ENCODE measurements at regions not wholly inside any gene's neighbourhood (a gene's known extent, or its start where the extent isn't known, plus 50 kb on each side); places are given as distances from the start of the nearest gene placed in this dataset.

GRCh38 chr15:95957861-95958260 lies 372.6 kb upstream of the NR2F2 start:
- DNase-seq: no peak

- DNase-seq: no peak
Observed at GRCh38 chr15:95958382-95958781, 372.1 kb upstream of the NR2F2 start.

- no peak for DNase-seq
Observed at GRCh38 chr15:95968856-95969255, 361.6 kb upstream of the NR2F2 start.

GRCh38 chr15:95970326-95970725 lies 360.2 kb upstream of the NR2F2 start:
- DNase-seq: no peak

- no peak for DNase-seq
Observed at GRCh38 chr15:95972041-95972553, 358.4 kb upstream of the NR2F2 start.

DNA sequence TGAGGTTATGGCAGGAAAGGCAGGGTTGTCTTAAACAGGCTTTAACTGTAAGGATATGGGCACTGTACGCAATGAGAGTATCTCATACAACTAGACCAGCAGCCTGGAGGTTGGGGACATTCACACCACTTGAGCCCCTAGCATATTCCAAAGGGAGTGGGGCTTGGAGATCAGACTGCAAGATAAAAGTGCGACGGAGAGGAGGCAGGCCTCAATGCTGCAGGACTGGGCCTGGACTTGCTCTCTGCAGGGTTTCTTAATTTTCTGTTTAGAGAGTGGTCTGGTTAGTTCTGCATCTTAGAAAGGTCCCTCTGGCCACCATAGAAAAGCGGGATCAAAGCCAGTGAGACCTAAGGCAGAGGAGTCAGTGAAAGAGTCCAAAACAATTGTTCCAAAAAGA lies 357.7 kb upstream of the NR2F2 start:
- no peak for DNase-seq

DNA sequence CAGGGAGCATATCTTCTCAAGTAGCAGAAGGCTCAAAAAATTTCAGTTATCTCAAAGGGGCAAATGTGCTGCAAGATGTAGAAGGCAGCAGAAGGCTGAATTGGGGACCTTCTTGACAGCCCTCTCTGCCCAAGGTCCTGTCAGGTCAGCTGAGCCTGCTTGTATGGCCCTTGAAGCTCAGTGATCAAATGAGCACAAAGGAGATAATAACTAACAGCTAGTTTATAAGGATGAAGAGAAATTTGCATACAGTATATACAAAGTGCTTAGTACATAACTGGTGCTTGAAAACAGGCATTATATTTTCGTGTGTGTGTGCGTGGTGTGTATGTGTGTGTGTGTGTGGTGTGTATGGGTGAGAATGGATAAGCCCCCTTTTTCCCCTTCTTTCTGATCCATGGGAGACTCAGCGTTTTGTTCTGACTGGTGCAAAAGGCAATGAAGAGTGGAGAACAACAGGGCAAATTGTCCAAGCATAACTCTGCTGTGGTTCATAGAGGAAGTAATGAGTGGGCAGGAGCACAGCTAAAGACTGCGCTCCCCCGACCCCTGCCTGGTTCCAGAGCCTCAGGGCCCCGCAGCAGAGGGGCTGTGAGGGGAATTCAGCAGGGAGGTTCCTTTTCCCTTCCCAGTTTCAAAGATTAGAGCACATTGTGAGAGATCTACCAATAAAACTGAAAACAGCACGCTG lies 356.8 kb upstream of the NR2F2 start:
- DNase-seq: no peak

GRCh38 chr15:95975212-95975611 lies 355.3 kb upstream of the NR2F2 start:
- no peak for DNase-seq

- no peak for DNase-seq
Observed at GRCh38 chr15:95979286-95979685, 351.2 kb upstream of the NR2F2 start.

- DNase-seq: no peak
Observed at GRCh38 chr15:95981209-95981608, 349.3 kb upstream of the NR2F2 start.

DNA sequence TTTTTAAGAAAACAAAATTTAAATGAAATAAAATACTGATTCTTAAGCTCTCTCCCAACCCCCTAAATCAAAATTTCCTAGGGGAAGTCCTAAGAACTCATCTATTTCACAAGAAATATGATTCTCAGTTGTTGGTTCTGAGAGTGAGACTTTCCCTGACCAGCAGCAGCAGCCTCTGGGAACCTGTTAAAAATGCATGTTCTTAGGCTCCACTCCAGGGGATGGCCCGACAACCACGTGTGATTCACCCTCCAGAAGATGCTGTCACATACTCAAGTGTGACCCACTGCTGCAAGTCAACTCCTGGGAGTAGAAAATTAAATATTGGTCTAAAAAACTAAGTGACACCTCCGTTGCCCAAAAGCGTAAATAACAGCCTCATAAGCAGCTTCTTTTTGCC lies 343.2 kb upstream of the NR2F2 start:
- no peak for DNase-seq

DNA sequence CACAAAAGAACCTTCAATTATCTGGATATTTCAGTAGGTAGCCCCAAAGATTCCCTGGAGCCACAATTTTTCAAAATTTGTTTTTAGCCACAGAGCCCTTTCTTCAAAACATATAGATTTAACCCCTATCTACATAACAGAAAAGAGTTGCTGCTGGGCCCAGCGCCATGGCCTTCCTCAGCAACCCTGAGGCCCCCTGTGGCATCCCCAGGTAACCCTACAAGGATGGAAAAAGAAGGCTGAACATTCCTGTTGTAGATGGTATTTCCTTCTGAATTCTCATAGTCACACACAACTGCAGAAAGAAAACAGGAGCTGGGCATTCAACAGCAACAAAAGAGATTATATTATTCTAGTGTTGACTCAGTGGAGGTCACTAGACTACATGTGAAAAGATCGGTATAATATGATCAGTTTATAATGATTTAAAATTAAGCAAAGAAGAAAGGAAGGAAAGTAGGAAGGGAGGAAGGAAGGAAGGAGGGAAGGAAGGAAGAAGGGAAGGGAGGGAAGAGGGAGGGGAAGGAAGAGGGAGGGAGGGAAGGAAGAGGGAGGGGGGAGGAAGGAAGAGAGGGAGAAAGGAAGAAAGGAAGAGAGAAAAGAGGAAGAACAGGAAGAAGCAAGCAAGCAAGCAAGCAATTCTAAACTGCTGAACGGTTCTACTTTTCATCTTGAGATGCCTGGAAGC lies 342.5 kb upstream of the NR2F2 start:
- DNase-seq: no peak

GRCh38 chr15:95988574-95988887 lies 342.0 kb upstream of the NR2F2 start:
- DNase-seq: no peak

DNA sequence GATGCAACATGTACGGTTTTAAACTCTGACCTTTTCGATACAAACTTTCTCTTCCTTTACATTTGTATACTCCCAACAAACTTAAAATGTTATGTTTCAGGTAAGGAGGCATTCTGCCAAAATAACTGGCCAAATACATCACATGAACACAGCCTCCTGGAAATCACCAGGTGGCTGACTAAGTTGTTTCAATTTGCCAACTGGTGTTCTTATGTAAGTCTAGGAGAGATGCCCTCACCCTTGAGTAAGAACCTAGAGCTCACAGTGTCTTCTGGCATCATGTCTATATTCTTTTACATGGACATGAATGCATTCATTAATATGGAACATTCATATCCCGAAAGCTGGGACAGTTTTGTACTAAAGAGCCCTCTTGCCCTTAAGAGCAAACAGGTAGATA lies 341.1 kb upstream of the NR2F2 start:
- no peak for DNase-seq

DNA sequence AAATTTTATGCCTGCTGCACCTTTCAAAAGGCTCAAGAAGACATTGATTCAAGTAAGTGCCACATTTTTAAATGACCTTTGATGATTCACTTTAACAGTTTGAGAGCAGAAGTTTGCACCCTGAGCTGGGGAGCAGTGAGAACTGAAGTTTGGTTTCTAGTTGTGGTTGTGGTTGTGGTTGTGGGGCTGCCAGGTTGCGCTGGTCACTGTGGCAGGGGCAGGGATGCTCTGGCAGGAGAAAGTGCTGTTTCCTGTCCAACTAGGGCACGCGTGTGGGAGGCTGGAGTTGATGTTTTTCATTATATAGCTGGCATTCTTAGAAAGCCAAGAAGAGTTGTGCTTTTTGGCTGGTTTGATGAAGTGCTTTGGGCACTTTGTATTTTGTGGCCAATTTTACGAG lies 339.7 kb upstream of the NR2F2 start:
- DNase-seq: no peak

GRCh38 chr15:95994418-95994817 lies 336.1 kb upstream of the NR2F2 start:
- no peak for DNase-seq

GRCh38 chr15:95995375-95996168 lies 334.9 kb upstream of the NR2F2 start:
- DNase-seq: no peak

- DNase-seq: no peak
Observed at GRCh38 chr15:95996494-95996893, 334.0 kb upstream of the NR2F2 start.

DNA sequence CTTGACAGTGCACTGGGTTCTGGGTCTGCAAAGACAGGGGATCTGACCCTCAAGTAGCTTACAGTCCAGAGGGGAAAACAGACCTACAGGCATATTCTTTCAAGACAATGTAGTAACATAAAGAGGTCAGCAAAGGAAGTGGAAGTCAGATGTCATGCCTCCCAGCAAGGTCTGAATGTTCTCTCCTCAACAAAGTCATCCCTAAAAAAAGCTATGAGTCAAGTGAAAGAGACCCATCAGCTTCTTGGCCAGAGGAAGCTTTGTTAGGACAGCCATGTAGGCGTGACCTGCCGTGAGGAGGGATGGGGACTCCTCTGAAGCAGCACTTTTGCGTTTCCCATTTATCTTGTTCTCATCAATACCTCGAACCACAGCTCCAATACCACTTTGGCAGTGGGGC lies 331.6 kb upstream of the NR2F2 start:
- DNase-seq: no peak

DNA sequence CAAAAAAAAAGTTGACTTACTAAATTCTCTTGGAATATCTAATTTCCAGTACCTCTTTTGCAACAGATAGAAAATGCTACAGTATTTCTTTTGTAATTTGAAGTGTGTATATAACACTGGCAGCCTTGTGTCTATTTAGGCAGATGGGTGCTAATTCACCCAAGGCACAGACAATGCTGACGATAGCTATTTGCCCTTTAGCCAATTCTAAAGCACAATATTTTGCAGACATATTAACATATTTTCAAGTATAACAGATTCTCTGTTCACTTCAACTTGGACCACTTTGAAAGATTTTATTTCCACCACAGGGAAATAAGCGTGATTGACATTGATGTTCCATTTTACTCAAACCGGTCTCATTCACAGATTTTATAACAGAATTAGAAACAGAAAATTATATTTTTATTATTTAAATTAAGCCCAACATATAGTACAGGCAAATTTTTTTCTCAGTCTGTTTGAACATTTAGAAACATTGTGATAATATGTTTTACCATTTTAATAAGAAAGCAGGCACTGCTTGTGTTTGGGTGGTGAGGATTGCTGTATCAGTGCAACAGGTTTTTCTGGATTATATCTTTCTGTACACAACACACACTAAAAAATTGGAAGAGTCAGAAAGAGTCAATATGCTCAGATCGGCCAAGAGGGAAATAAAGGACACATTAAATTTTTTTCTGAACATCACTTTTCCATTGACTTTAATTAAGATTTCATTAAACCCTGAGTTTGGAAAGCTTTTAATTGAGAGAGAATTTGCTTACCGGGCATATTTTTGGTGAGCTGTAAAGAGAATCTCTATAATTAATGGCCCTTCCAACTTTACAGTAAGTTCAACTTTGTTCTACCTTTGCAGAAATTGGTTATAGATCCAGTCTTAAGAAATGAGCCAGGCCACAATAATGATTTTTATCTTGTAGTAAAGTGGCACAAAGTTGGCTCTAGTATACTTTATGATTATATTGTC lies 327.3 kb upstream of the NR2F2 start:
- no peak for DNase-seq

DNA sequence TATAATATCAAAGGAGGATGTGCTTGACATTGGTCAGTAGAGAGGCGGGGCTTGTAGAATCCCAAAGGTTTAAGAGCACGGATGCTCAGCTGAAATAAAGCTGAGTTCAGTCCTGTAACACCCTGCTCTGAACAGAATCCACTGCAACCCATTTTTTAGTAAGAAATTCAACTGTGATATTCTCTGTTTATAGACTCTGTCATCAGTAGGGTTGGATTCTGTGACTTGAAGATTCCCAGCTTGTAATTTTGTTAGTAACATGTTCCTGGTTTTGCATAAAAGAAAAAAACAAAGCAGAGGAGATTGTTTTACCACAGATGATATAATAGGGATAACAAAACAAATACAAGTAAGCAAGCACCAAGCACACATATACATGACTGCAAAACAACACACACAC lies 324.6 kb upstream of the NR2F2 start:
- no peak for DNase-seq

- no peak for DNase-seq
Observed at GRCh38 chr15:96011136-96011535, 319.4 kb upstream of the NR2F2 start.

- DNase-seq: no peak
Observed at GRCh38 chr15:96014939-96015338, 315.6 kb upstream of the NR2F2 start.

Data from activated naive CD4-positive, alpha-beta T cell treated with anti-CD3 and anti-CD28 coated beads, Interleukin-2, amount 50 U/mL, for 16 hours (primary cell).